Right lobe of liver (tissue), 6 donors: ENCODE measurements at regions not wholly inside any gene's neighbourhood (a gene's known extent, or its start where the extent isn't known, plus 50 kb on each side); places are given as distances from the start of the nearest gene placed in this dataset.

Experiments
- ATAC-seq, 4 donors: fragments of 200-7000 bp; cut with Tn5 transposase; one replicate each; pipeline ENCODE4 v1.9.1; 2020; ENCODE audit warnings: mild to moderate bottlenecking in 4 of 4, moderate library complexity in 4 of 4
- DNase-seq, 3 donors: peaks; one replicate each; pipeline ENCODE4 v3.0.0-alpha.2; 2020
- H3K27ac ChIP-seq, 3 donors: fragments of 200-600 bp; one replicate each; pipeline ENCODE4 v1.8.0; 2022
- H3K27me3 ChIP-seq, 2 donors: fragments of 200-600 bp; one replicate each; pipeline ENCODE4 v1.8.0; 2022
- H3K36me3 ChIP-seq, 4 donors: fragments of 200-600 bp; sonication (generic) in 1 of 4; one replicate each; pipeline versions ENCODE4 v1.5.1 to v1.8.0; 2017 to 2022; ENCODE audit warnings: control low read depth in 1 of 4
- H3K4me1 ChIP-seq, 4 donors: fragments of 200-600 bp; sonication (generic) in 1 of 4; one replicate each; pipeline versions ENCODE4 v1.5.1 to v1.8.0; 2017 to 2022; ENCODE audit warnings: control low read depth in 1 of 4
- H3K4me3 ChIP-seq, 3 donors: fragments of 200-600 bp; one replicate each; pipeline ENCODE4 v1.8.0; 2022
- H3K9me3 ChIP-seq, 4 donors: fragments of 200-600 bp; sonication (generic) in 1 of 4; one replicate each; pipeline versions ENCODE4 v1.5.1 to v1.8.0; 2017 to 2022; ENCODE audit warnings: control low read depth in 1 of 4
- CTCF ChIP-seq, 4 donors: fragments of 200-600 bp in 3 of 4; fragments of 450-650 bp in 1 of 4; IDR thresholded peaks; one replicate each; pipeline versions ENCODE4 v1.5.1 to v1.8.0; 2016 to 2022; ENCODE audit warnings: antibody characterized with exemption in 4 of 4, mild to moderate bottlenecking in 2 of 4
- POLR2A ChIP-seq: fragments of 450-650 bp; IDR thresholded peaks from one replicate; pipeline ENCODE4 v1.6.1; 2017; ENCODE audit warnings: antibody characterized with exemption, mild to moderate bottlenecking
- WGBS: methylation state at CpG from one replicate; pipeline ENCODE4 v1.1.6; 2018; ENCODE audit warnings: low coverage, low lambda C conversion rate; ENCODE audit not compliant: insufficient coverage; ENCODE audit errors: missing lambda C conversion rate; 5-methylcytosine and 5-hydroxymethylcytosine counted together
- intact Hi-C, 2 donors: fragments of 100-400 bp; cut with DNase I; formaldehyde crosslinking; loops; one replicate each; pipeline versions ENCODE4 v1.11.2 to v1.14.1; 2022
- donor health status: DM: no; HTN: yes; CAD: no.
- donor health status: DM: no; HTN: no; CAD: no.
- donor health status: DM: no; HTN: no; CAD: no.
- donor health status: DM: no; HTN: yes; CAD: no.
- donor health status: DM: no; HTN: yes; CAD: no.

GRCh38 chr18:10310626-10311025, 143.8 kb upstream of the APCDD1 start:
- intact Hi-C loops, result no loop called here
- WGBS, result 77% methylated on average over 4 of the region's 4 CpGs
- Histone ChIP-seq H3K4me3 (no peak overlapping the region), H3K4me1 (no peaks in the 10 kb centered on the region), H3K9me3 (no peaks in the 10 kb centered on the region), H3K36me3 (no peaks in the 10 kb centered on the region), H3K27me3 (no peaks in the 10 kb centered on the region), H3K27ac (no peak overlapping the region)
- TF ChIP-seq CTCF (IDR thresholded peaks at IDR 0.05) (no peak), POLR2A (no peak)
- ATAC-seq, result no peak
- no peak for DNase-seq

- no peak for TF ChIP-seq POLR2A
- TF ChIP-seq CTCF (IDR thresholded peaks at IDR 0.05), result no peak
- no peaks in the 10 kb centered on the region for H3K4me1 ChIP-seq
- DNase-seq (no peak), ATAC-seq (no peak)
- no peaks in the 10 kb centered on the region for H3K27me3 ChIP-seq
- H3K9me3 ChIP-seq, result no peaks in the 10 kb centered on the region
- no peak overlapping the region for H3K27ac ChIP-seq
- 31% methylated on average over 4 of the region's 5 CpGs for WGBS
- no peak overlapping the region for H3K4me3 ChIP-seq
- intact Hi-C loops, result no loop called here
- no peaks in the 10 kb centered on the region for H3K36me3 ChIP-seq
Measured at GRCh38 chr18:10312326-10313015, 142.0 kb upstream of the APCDD1 start.

DNA sequence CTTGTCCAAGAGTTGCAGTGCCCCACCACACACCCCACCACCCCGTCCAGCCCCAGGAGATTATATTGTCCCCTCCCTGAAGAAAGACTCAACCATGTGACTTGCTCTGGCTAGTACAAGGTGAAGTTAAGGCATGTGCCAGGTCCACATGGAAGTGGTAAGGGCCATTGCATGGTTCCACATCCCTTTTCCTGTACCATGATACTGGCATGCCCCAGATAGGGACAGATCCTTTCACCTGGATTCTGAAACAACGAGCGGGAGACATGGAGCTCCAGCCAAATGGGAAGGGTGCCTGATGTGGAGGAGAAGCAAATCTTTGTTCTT, 141.5 kb upstream of the APCDD1 start:
- Histone ChIP-seq H3K9me3 (no peaks in the 10 kb centered on the region), H3K27ac (no peak overlapping the region), H3K4me3 (no peak overlapping the region), H3K27me3 (no peaks in the 10 kb centered on the region), H3K36me3 (no peaks in the 10 kb centered on the region), H3K4me1 (no peaks in the 10 kb centered on the region)
- TF ChIP-seq CTCF (IDR thresholded peaks at IDR 0.05) (no peak), POLR2A (no peak)
- ATAC-seq, result no peak
- no peak for DNase-seq
- intact Hi-C loops, result no loop called here
- WGBS, result 81% methylated on average over 3 of the region's 3 CpGs

DNA sequence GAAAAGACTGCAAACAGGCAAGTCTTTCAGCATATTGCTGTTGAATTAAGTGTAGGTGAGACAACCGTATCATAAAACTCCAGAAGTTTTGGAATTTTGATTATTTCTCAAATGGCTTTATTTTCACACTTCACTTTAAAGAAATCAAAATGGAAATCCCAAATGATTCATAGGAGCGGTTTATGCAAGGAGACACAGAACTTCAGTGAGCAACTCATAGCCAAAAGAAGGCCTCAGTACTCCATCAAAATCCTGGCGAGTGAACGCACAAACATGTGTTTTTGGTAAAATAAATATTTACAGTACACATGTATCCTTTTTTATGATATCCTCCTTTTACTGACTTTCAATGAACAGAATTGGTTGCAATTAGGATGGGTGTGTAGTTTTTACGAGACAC, 140.4 kb upstream of the APCDD1 start:
- Histone ChIP-seq H3K27ac (no peak overlapping the region), H3K27me3 (no peaks in the 10 kb centered on the region), H3K4me3 (no peak overlapping the region), H3K36me3 (no peaks in the 10 kb centered on the region), H3K9me3 (no peaks in the 10 kb centered on the region), H3K4me1 (no peaks in the 10 kb centered on the region)
- intact Hi-C loops, result no loop called here
- no peak for ATAC-seq
- TF ChIP-seq CTCF (IDR thresholded peaks at IDR 0.05) (no peak), POLR2A (no peak)
- DNase-seq, result no peak
- 89% methylated on average over 5 of the region's 5 CpGs for WGBS

GRCh38 chr18:10315522-10315921, 138.9 kb upstream of the APCDD1 start:
- Histone ChIP-seq H3K9me3 (no peaks in the 10 kb centered on the region), H3K27ac (no peak overlapping the region), H3K36me3 (no peaks in the 10 kb centered on the region), H3K4me3 (no peak overlapping the region), H3K4me1 (no peaks in the 10 kb centered on the region), H3K27me3 (no peaks in the 10 kb centered on the region)
- WGBS, result 33% methylated on average over 1 of the region's 1 CpG
- no peak for ATAC-seq
- no peak for DNase-seq
- no peak for TF ChIP-seq POLR2A
- TF ChIP-seq CTCF (IDR thresholded peaks at IDR 0.05), result no peak
- intact Hi-C loops, result no loop called here
